ENCODE measurements at regions not wholly inside any gene's neighbourhood (a gene's known extent, or its start where the extent isn't known, plus 50 kb on each side); places are given as distances from the start of the nearest gene placed in this dataset.

- no peaks in the 10 kb centered on the region for H4K20me1 ChIP-seq (ENCODE audit: insufficient read depth, low read length)
- H3K27ac ChIP-seq (ENCODE audit: low read length), result no peak overlapping the region
- no peak overlapping the region for H3K4me2 ChIP-seq (ENCODE audit: low read length)
- no peaks in the 10 kb centered on the region for H3K9me3 ChIP-seq (ENCODE audit: insufficient read depth, low read length)
- no peak overlapping the region for H3K9ac ChIP-seq (ENCODE audit: low read length)
- no peak overlapping the region for H2AFZ ChIP-seq (ENCODE audit: low read depth, low read length)
- no peaks in the 10 kb centered on the region for H3K36me3 ChIP-seq (replicated peaks; ENCODE audit: low read depth, low read length)
- H3K27me3 ChIP-seq (ENCODE audit: low read depth, low read length), result no peaks in the 10 kb centered on the region
- no peak overlapping the region for H3K4me3 ChIP-seq (ENCODE audit: low read length)
- no peaks in the 10 kb centered on the region for H3K79me2 ChIP-seq (ENCODE audit: low read length)
- TF ChIP-seq CTCF (IDR thresholded peaks at IDR 0.05; ENCODE audit: low read depth, low read length), result no peak
- TF ChIP-seq EZH2phosphoT487 (IDR thresholded peaks at IDR 0.05; ENCODE audit: low read depth), result no peak
- H3K4me1 ChIP-seq (ENCODE audit: low read length), result peaks cover 15% of the 10 kb centered on the region
Measured at GRCh38 chr7:145732521-145732920, 384.1 kb upstream of the CNTNAP2 start.

GRCh38 chr7:145729691-145730090 lies 386.9 kb upstream of the CNTNAP2 start:
- no peak for TF ChIP-seq EZH2phosphoT487 (IDR thresholded peaks at IDR 0.05; ENCODE audit: low read depth)
- no peak for TF ChIP-seq CTCF (IDR thresholded peaks at IDR 0.05; ENCODE audit: low read depth, low read length)
- no peaks in the 10 kb centered on the region for H3K36me3 ChIP-seq (replicated peaks; ENCODE audit: low read depth, low read length)
- H3K9ac ChIP-seq (ENCODE audit: low read length), result no peak overlapping the region
- no peak overlapping the region for H3K4me3 ChIP-seq (ENCODE audit: low read length)
- H3K4me1 ChIP-seq (ENCODE audit: low read length), result peaks cover 12% of the 10 kb centered on the region
- H3K9me3 ChIP-seq (ENCODE audit: insufficient read depth, low read length), result no peaks in the 10 kb centered on the region
- peak overlapping the region; percentile 13 for H3K4me2 ChIP-seq (ENCODE audit: low read length)
- no peaks in the 10 kb centered on the region for H3K27me3 ChIP-seq (ENCODE audit: low read depth, low read length)
- H4K20me1 ChIP-seq (ENCODE audit: insufficient read depth, low read length), result no peaks in the 10 kb centered on the region
- no peaks in the 10 kb centered on the region for H3K79me2 ChIP-seq (ENCODE audit: low read length)
- H2AFZ ChIP-seq (ENCODE audit: low read depth, low read length), result no peak overlapping the region
- no peak overlapping the region for H3K27ac ChIP-seq (ENCODE audit: low read length)

- Histone ChIP-seq H3K4me2 (ENCODE audit: low read length) (no peak overlapping the region), H3K4me3 (ENCODE audit: low read length) (no peak overlapping the region), H3K27ac (ENCODE audit: low read length) (no peak overlapping the region), H3K9ac (ENCODE audit: low read length) (no peak overlapping the region), H3K79me2 (ENCODE audit: low read length) (no peaks in the 10 kb centered on the region), H3K4me1 (ENCODE audit: low read length) (no peaks in the 10 kb centered on the region), H3K27me3 (ENCODE audit: low read depth, low read length) (no peaks in the 10 kb centered on the region), H4K20me1 (ENCODE audit: insufficient read depth, low read length) (no peaks in the 10 kb centered on the region), H2AFZ (ENCODE audit: low read depth, low read length) (no peak overlapping the region), H3K9me3 (ENCODE audit: insufficient read depth, low read length) (no peaks in the 10 kb centered on the region), H3K36me3 (replicated peaks; ENCODE audit: low read depth, low read length) (no peaks in the 10 kb centered on the region)
- TF ChIP-seq CTCF (IDR thresholded peaks at IDR 0.05; ENCODE audit: low read depth, low read length) (no peak), EZH2phosphoT487 (IDR thresholded peaks at IDR 0.05; ENCODE audit: low read depth) (no peak)
Measured at GRCh38 chr7:145718129-145718528, 398.5 kb upstream of the CNTNAP2 start.

GRCh38 chr7:145700488-145700887 lies 416.1 kb upstream of the CNTNAP2 start:
- no peak overlapping the region for H3K9ac ChIP-seq (ENCODE audit: low read length)
- TF ChIP-seq EZH2phosphoT487 (IDR thresholded peaks at IDR 0.05; ENCODE audit: low read depth), result no peak
- no peak for TF ChIP-seq CTCF (IDR thresholded peaks at IDR 0.05; ENCODE audit: low read depth, low read length)

More at GRCh38 chr7:145700488-145700887, 416.1 kb upstream of the CNTNAP2 start:
- Histone ChIP-seq H3K36me3 (replicated peaks; ENCODE audit: low read depth, low read length) (no peaks in the 10 kb centered on the region), H3K9me3 (ENCODE audit: insufficient read depth, low read length) (no peaks in the 10 kb centered on the region), H3K79me2 (ENCODE audit: low read length) (no peaks in the 10 kb centered on the region), H3K27me3 (ENCODE audit: low read depth, low read length) (no peaks in the 10 kb centered on the region), H2AFZ (ENCODE audit: low read depth, low read length) (no peak overlapping the region), H3K27ac (ENCODE audit: low read length) (no peak overlapping the region), H4K20me1 (ENCODE audit: insufficient read depth, low read length) (no peaks in the 10 kb centered on the region), H3K4me3 (ENCODE audit: low read length) (no peak overlapping the region), H3K4me1 (ENCODE audit: low read length) (no peaks in the 10 kb centered on the region), H3K4me2 (ENCODE audit: low read length) (no peak overlapping the region)
